ENCODE measurements at regions not wholly inside any gene's neighbourhood (a gene's known extent, or its start where the extent isn't known, plus 50 kb on each side); places are given as distances from the start of the nearest gene placed in this dataset.

DNA sequence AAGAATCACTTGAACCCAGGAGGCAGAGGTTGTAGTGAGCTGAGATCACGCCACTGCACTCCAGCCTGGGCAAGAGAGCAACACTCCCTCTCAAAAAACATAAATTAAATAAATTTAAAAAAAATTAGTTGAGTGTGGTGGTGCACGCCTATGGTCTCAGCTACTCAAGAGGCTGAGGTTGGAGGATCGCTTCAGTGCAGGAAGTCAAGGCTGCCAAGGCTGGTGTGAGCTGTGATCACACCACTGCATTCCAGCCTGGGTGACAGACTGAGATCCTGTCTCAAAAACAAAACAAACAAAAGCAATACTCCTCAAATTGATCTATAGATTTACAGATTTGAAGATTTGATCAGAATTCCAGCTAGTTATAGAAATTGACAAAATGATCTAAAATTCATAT, 92.7 kb upstream of the RESF1 start:
- no peak for DNase-seq

DNA sequence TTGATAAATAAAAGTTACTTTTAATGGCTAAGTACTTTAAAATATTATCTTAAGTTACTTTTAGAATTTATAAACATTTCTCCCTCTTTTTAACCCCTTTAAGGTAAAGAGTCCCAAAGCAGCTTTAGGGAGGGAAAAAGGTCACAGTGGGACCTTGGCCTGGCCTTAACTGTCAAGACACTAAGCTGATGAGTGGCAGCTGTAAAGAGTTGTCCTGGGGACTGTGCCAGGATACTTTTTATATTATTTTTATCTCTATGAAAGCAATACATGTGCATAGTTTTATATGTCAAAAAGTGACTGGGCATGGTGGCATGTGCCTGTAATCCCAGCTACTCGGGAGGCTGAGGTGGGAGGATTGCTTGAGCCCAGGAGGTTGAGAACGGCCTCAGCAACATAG, 94.2 kb upstream of the RESF1 start:
- no peak for DNase-seq

DNA sequence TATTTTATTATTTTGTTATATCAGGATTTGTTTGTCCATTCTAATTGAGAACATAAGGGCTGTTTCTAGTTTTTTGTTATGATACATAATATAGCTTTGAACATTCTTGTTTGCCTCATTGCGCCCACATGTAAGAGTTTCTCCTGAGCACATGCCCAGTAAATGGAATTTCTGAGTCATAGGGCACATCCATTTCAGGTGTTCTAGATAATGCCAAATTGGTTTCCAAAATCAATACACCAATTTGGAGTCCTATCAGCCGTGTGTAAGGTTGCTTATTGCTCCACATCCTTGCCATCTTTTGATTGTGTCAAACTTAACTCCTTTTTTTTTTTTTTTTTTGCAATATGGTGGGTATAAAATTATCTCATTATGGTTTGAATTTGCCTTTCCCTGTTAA, 97.9 kb upstream of the RESF1 start:
- DNase-seq, result no peak

DNA sequence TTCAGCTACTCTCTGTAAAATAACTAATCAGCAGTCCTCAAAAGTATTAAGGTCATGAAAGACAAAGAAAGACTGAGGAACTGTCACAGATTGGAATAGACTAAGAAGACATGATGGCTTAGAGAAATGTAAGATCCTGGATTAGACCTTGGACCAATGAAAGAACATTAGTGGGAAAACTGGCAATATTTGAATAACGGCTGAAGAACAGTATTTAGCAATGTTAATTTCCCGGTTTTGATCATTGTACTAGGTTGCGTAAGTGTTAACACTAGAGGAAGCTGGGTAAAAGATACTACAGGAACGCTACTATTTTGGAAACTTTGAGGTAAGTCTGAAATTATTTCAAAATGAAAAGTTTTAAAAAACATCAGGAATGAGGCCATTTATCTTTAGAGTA, 98.8 kb upstream of the RESF1 start:
- DNase-seq, result no peak

DNA sequence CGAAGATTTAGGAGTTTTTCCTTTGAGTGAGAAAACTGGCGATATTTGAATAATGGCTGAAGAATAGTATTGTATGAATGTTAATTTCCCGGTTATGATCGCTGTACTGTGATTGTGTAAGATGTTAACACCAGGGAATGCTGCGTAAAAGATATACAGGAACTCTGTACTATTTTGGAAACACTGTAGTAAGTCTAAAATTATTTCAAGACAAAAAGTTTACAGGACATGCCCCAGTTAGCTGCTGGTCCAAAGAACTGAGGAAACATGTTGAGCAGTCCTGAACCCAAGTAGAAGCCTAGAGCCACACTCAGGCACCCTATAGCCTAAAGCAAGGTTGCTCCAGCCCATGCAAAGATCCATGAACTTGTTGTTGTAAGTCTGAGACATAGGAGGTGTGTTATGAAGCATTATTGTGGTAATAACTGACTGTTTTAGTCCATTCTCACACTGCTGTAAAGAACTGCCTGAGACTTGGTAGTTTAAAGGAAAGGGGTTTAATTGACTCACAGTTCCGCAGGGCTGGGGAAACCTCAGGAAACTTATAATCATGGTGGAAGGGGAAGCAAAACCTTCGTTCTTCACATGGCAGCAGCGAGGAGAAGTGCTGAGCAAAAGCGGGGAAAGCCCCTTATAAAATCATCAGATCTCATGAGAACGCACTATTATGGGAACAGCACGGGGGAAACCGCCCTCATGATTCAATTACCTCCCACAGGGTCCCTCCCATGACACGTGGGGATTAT, 99.8 kb upstream of the RESF1 start:
- DNase-seq, result no peak

DNA sequence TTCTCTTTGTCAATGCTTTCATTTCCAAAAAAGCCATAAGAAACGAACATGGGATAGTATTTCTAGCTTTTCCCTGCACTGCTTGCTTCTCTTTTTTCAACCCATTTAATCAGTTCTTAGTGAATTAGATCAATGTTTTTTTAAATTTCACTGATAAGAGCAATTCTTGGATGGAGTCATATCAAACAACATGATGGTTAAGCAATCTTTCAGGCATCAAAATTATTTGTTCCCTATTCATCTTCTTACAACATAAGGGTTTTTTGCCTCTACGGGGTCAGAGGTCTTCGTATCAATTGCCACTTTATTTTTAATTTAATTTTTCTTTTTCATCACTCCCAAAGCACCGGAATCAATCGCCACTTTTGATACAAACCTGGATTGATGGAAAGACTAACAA, 103.8 kb upstream of the RESF1 start:
- no peak for DNase-seq

DNA sequence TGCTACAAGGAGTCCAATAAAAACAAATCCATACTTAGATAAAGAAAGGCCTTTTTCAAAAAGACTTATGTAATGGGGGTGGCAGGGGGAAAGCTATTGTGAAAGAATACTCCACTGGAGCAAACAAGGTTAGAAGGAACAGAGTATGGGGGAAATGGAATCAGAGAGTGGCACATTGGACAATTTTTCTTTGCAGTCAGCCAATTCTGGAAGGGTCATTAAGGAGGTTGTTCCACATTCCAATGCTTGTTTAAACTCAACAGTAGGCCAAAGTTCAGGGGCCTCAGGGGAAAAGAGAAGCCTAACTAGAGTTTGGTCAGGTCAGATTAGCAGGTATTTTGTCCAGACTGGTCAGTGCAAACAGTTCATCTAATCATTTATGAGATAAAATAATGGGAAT, 105.2 kb upstream of the RESF1 start:
- no peak for DNase-seq

DNA sequence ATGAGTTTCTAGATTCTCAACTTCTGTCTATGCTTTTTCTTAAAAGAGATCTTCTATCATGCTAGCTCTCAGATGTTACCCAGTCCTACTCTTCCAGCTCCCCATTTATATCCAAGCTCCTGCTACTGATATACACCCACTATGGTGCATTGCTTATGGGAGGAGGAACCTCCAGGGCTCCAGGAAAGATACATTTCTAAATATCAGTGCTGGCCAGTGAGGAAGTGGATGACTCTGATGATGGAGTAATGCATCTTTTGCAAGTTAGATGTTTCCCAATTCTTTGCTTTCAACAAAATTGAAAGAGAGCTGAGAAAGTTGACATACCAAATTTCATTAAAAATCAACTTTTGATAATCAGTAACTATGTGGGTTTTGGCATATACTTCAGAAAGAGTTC, 105.7 kb upstream of the RESF1 start:
- no peak for DNase-seq

DNA sequence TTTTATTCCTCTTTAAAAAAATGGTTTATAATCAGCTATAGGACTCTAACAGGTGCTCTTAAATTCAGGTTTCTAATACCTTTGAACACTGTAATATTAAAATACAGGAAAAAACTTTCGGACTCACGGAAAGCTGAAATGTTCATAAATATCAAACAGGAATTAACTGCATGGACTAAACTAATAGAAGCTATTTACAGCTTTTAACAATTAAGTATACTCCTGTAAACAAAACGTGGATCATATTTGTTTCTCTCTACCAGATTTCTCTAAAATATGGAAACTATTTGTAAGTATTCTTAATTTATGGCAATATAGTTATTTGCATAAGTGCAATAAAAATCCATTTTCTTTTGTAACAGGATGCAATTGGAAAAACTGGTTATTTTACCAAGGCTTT, 108.9 kb upstream of the RESF1 start:
- no peak for DNase-seq

DNA sequence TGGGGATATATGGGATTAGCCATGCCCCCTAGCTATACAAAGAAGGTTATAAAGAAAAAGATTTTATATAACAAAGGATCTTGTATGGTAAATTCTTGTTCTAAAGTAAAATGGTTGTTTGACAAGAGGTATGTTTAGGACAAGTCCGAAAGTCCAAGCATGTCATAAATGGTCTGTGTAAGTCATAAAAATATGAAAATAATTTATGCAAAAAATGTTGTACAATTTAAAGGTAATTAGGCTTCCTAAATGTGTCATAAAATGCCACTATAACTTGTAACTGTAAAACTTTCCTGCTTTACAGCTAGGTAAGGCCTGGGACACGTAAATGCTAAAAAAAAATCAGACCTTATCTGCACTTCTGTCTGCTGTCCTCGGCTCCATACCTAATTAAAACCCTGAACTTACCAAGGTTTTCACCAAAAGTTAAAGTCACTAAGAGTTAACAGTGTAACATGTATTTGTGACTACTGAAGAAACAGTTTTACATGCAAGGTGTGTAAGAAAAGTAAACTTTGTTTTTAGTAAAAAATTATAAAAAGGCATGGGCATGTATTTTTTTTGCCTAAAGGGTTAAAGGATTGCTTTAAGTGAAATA, 110.0 kb upstream of the RESF1 start:
- peak; percentile 5 for DNase-seq

DNA sequence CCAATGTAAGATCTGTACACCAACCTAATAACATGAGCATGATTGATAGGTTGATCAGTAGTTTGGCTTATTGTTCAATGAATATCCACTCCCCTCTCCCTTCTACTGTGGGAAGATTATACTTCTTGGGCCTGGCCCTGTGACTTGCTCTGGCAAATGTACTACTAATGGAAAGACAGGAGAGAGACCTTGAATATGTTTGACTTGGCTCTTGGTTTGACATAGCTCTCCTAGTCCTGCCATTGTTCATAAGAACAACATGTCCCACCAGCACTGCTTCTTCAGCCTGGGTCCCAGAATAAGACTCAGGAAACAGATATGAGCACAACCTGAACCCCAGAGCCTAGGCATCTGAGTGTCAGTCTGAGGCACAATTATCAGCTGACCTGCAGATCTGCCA, 112.8 kb upstream of the RESF1 start:
- DNase-seq, result no peak

DNA sequence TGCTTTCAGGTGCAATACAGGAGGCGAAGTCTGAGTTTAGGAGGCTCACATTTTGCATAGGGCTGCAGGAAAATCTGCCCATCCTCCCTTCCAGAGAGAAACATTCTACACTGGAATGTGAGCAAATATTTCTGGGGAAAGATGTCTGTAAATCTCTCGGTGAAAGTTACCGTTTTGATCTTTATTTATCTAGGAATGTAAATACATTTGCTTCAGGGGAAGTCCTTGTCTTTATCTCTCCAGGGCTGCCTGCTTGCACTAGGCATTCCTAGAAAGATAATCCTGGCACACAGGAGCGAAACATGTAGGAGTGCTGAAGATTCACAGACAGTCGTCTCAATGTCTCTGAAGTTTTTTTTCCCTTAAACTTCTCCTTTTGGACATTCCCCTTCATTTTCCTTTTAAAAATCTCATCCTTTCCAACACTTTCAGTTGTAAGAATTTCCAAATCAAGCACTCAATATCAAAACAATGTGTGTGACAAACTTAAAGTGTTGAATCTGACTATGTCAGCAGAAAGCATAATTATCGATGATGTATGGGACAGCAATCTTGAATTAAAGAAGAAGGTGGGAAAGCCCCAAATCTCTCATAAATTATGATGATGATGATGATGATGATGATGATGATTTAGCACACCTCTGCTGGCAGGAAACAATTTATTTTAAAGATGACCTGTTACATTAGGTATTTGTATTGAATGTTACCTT, 113.4 kb upstream of the RESF1 start:
- no peak for DNase-seq

DNA sequence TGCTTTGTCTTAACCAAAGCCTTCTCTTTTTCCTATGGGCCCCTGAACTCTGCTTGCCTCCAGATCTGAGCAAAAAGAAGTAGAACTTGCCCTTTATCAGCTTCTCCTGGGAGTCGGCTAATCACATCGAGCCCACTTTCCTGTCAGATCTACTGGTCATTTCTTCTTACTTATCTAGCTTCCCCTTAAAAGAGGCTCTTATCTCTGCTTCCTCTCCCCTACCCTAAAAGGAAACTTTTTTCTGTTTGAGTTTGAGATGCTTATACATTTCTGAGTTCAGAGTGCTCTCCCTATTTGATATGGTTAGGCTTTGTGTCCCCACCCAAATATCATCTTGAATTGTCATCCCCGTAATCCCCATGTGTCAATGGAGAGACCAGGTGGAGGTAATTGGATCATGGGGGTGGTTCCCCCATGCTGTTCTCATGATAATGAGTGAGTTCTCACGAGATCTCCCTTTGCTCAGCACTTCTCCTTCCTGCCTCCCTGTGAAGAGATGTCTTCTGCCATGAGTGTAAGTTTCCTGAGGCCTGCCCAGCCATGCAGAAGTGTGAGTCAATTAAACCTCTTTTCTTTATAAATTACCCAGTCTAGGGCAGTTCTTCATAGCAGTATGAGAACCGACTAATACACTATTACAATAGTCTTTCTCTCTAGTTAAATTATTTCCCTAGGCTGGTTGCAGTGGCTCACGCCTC, 114.7 kb upstream of the AMN1 start:
- DNase-seq, result no peak

DNA sequence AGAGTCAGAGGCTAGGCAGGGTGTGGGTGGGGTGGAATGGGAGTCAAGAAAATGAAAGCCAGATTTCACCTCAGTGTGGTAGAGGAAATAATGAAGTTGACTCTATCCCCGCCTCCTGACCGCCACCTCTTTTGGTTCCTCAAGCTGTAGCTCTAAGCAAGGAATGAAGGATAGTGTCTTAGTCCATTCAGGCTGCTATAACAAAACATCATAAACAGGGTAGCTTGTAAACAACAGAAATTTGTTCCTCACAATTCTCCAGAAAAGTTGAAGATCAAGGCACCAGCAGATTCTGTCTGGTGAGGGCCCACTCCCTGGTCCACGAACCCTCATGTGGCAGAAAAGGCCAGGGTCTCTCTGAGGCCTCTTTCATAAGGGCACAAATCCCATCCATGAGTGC, 109.1 kb upstream of the AMN1 start:
- no peak for DNase-seq

DNA sequence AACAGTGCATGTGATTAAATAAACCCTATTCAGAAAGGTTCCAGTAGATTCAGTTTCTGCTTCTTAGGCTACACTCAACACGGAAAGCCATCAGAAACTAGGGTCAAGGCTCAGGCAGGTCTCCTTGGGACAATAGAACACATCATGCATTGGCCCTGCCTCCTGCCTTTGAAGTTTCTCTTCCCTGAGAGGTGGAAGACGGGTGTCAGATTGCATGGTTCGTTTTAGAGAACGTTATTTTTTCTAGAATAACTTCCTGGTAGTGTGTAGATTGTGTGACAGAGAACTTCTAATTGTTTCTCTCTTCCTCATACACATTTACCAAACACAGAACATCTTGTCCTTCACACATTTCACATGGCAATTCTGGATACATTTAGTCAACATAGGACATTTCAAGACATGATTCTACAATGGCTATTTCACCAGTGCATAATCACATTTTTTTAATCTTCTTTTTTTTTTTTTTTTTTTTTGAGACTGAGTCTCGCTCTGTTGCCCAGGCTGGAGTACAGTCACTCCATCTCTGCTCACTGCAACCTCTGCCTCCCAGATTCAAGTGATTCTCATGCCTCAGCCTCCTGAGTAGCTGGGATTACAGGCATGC, 106.6 kb upstream of the AMN1 start:
- no peak for DNase-seq

DNA sequence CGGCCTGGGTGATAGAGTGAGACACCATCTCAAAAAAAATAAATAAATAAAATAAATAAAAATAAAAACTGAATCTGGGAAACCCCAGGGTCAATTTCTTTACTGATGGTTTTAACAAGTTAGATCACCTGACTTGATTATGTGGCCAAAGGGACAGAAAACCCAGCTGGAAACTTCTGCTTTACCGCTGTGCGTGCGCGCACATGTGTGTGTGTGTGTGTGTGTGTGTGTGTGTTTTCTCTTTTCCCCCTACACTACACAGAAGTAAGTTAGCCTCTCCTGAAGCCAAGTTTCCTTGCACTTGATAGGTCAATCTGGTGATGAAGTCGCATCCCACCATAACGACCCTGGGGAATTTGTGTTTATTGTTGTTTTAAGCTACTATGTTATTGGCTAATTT, 105.3 kb upstream of the AMN1 start:
- no peak for DNase-seq

DNA sequence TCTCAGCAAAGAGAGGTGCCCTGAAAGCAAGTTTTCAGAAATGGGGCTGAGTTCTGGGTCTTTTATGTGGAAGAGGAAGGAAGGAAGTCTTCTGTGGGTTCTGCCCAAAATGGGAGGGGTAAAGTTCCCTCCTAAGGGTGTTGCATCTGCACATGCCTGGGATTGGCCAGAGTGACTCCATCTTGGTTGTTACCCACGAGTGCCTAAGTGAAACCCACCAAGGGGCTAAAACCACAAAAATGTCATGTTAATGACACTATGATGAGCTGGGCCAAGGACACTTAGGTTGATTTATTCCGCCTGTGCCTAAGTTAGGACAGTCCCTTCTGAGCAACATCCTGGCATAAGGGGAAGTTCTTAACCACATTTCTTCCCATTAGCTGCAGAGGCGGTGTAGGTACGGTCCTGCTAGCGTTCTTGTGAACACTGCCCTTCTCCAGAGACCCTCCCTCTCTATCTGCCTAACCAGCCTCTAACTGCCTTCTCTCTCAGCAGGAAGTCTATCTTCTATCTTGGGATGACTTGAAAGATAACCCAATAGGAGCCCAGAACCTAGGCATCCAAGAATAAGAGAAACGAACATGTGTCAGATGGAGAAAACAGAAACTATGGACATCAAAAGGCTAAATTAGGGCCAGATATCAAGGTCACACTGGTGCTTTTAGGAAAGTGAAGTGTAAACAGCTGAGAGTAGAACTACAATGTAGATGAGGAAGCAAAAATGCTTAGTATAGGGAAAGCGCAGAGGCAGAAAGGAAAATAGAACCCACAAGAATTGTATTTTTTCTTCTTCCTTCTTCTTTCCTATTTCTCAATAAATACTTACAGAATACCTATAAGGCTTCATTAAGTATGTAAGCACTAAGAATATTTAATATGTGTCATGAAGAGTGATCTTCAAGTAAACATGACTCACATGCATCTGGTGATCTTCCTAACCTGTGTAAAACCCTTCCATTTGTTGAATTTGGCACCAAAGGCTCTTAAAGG, 104.2 kb upstream of the AMN1 start:
- no peak for DNase-seq

DNA sequence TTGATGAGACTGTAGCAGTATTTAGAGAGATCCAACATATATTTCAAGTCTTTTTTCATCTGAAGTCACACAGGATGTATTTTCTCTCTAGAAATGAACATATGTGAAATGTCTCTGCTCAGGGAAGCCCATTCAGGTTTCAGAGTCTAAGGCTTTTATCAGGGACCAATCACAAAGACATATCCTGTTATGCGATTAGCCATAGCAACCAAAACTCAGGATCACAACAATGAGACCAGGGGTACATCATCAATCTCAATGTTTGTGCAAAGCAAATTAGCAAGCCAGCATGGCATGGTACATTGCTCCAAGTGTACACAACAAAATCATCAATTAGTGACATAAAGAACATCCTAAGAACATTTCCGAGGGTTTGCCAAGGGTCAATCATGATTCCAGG, 99.2 kb upstream of the AMN1 start:
- DNase-seq, result no peak

DNA sequence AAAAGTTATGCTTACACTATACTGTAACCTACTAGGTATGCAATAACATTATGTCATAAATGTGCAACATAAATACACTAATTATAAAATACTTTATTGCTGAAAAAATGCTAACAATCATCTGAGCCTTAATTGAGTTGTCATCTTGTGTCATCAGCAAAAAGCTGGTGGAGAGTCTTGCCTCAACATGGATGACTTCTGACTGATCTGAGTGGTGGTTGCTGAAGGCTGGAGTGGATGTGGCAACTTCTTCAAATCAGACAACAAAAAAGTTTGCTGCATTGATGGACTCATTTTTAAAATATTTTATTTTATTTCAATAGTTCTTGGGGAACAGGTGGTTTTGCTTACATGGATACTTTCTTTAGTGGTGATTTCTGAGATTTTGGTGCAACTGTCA, 93.9 kb upstream of the AMN1 start:
- DNase-seq, result no peak

DNA sequence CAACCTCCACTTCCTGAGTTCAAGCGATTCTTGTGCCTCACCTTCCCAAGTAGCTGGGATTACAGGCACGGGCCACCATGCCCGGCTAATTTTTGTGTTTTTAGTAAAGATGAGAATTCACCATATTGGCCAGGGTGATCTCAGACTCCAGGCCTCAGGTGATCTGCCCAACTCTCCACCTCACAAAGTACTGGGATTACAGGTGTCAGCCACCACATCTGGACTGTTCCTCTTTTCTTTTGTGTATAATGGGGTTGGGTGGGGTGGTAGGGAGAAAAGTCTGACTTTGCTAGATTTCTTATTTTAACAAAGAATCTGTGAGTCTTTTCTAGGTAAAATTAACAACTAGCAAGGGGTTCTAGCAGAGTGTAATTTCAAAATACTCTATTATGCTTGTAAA, 92.7 kb upstream of the AMN1 start:
- DNase-seq, result no peak

DNA sequence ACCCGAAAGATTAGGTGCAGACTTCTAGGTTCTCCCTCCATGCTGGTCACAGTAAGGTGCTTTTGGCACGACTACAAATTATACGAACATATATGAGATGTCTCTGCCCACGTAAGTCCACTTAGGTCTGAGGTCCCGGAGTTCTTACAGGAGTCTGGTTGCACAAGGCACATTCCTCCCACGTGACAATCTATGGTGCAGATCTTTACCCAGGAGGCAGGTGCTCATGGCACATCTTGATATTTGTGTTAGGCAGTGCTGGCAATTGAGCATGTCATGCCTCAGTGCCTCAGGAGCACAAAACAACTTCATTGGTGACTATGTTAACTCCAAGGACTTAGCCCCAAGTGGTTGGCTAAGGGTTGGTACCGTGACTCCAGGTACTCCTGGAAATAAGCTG, 92.0 kb upstream of the AMN1 start:
- no peak for DNase-seq

DNA sequence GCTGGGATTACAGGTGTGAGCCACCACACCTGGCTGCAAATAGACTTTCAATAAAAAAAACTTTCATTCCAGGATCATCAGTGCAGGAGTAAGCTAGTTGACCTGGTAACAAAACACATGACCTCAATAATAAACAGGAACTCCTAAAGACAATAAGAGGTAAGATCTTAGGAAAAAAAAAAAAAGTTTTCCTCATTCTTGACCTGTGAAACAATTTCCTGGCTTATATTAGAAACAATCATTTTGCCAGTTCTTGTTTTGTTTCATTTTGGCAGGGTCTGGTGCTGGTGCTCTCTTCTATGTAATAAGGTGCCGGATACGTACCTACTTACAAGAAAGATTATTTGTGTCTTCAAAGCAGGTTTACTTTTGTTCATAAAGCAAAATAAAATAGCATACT, 90.6 kb upstream of the AMN1 start:
- no peak for DNase-seq

Data from NCI-H1694 (cell line).